GM23248 (cell line): ENCODE measurements at regions not wholly inside any gene's neighbourhood (a gene's known extent, or its start where the extent isn't known, plus 50 kb on each side); places are given as distances from the start of the nearest gene placed in this dataset.
A peak's percentile ranks its signal among the peaks of the same experiment; 100 is the strongest.

ENCODE experiments used
- DNase-seq: peaks from one replicate; pipeline ENCODE4 v3.0.0-alpha.2; 2015
- H2AFZ ChIP-seq: fragments of 200-600 bp; sonication (generic); 2 replicates; pipeline ENCODE4 v1.6.1; 2016; ENCODE audit warnings: antibody characterized with exemption
- H3F3A ChIP-seq: fragments of 200-600 bp; sonication (generic); 2 replicates; pipeline ENCODE4 v1.6.1; 2016; ENCODE audit warnings: mild to moderate bottlenecking, antibody characterized with exemption, mixed run types; ENCODE audit not compliant: insufficient read depth
- H3K27ac ChIP-seq: fragments of 200-600 bp; sonication (generic); 2 replicates; pipeline ENCODE4 v1.5.1; 2016; ENCODE audit warnings: mild to moderate bottlenecking
- H3K27me3 ChIP-seq: fragments of 200-600 bp; sonication (generic); replicated peaks from 2 replicates; pipeline ENCODE4 v1.6.1; 2016; ENCODE audit warnings: mild to moderate bottlenecking; ENCODE audit not compliant: insufficient read depth
- H3K36me3 ChIP-seq: fragments of 200-600 bp; sonication (generic); 2 replicates; pipeline ENCODE4 v1.6.1; 2016; ENCODE audit warnings: low read depth, mild to moderate bottlenecking
- H3K4me1 ChIP-seq: fragments of 200-600 bp; sonication (generic); 2 replicates; pipeline ENCODE4 v1.6.1; 2016; ENCODE audit warnings: mild to moderate bottlenecking; ENCODE audit not compliant: insufficient read depth
- H3K4me2 ChIP-seq: fragments of 200-600 bp; sonication (generic); one replicate; pipeline ENCODE4 v1.6.1; 2016; ENCODE audit warnings: mild to moderate bottlenecking; ENCODE audit not compliant: unreplicated experiment
- H3K4me3 ChIP-seq: fragments of 200-600 bp; sonication (generic); 2 replicates; pipeline ENCODE4 v1.5.1; 2016; ENCODE audit warnings: mild to moderate bottlenecking
- H3K79me2 ChIP-seq: fragments of 200-600 bp; sonication (generic); 2 replicates; pipeline ENCODE4 v1.6.1; 2016; ENCODE audit warnings: mild to moderate bottlenecking; ENCODE audit not compliant: insufficient read depth
- H3K9ac ChIP-seq: fragments of 200-600 bp; sonication (generic); 2 replicates; pipeline ENCODE4 v1.6.1; 2016; ENCODE audit warnings: mild to moderate bottlenecking
- H3K9me2 ChIP-seq: fragments of 200-600 bp; sonication (generic); 2 replicates; pipeline ENCODE4 v1.6.1; 2016; ENCODE audit warnings: mixed run types, mild to moderate bottlenecking, moderate library complexity; ENCODE audit not compliant: insufficient read depth
- H3K9me3 ChIP-seq: fragments of 200-600 bp; sonication (generic); one replicate; pipeline ENCODE4 v1.6.1; 2017; ENCODE audit warnings: low read depth
- H4K20me1 ChIP-seq: fragments of 200-600 bp; sonication (generic); 2 replicates; pipeline ENCODE4 v1.6.0; 2016; ENCODE audit not compliant: insufficient read depth
- EZH2 ChIP-seq: fragments of 200-600 bp; sonication (generic); IDR thresholded peaks from 2 replicates; pipeline ENCODE4 v1.6.1; 2018; ENCODE audit warnings: antibody characterized with exemption, mild to moderate bottlenecking; ENCODE audit not compliant: insufficient read depth, poor library complexity, severe bottlenecking
- EZH2phosphoT487 ChIP-seq: fragments of 200-600 bp; sonication (generic); IDR thresholded peaks from 2 replicates; pipeline ENCODE4 v1.6.1; 2018; ENCODE audit warnings: antibody characterized with exemption, moderate library complexity, mild to moderate bottlenecking, low read depth; ENCODE audit not compliant: insufficient read depth
- WGBS, 2 experiments: methylation state at CpG; one replicate each; pipeline ENCODE4 v1.1.6; 2015 to 2017; ENCODE audit warnings: low lambda C conversion rate in 2 of 2, low coverage in 1 of 2; ENCODE audit errors: missing lambda C conversion rate in 2 of 2; 5-methylcytosine and 5-hydroxymethylcytosine counted together
- in situ Hi-C: fragments of 300-500 bp; cut with MboI; formaldehyde crosslinking; loops from 2 replicates; pipeline ENCODE4 v1.15.0; 2020

- no peaks in the 10 kb centered on the region for H3K27me3 ChIP-seq
- no peaks in the 10 kb centered on the region for H3K9me2 ChIP-seq
- no peak overlapping the region for H3K4me3 ChIP-seq
- H3K36me3 ChIP-seq: no peaks in the 10 kb centered on the region
- no peak overlapping the region for H3K9ac ChIP-seq
- H3K27ac ChIP-seq: no peak overlapping the region
- no peaks in the 10 kb centered on the region for H3K4me1 ChIP-seq
- no peak overlapping the region for H2AFZ ChIP-seq
- no peaks in the 10 kb centered on the region for H3K9me3 ChIP-seq
- no peaks in the 10 kb centered on the region for H4K20me1 ChIP-seq
- TF ChIP-seq EZH2: no peak
- no peak for TF ChIP-seq EZH2phosphoT487
- no peaks in the 10 kb centered on the region for H3F3A ChIP-seq
- no peaks in the 10 kb centered on the region for H3K79me2 ChIP-seq
- H3K4me2 ChIP-seq: no peak overlapping the region
- in situ Hi-C loops: no loop called here
- WGBS, 2 experiments: 11 to 18% methylated on average over 2 of the region's 2 CpGs
- DNase-seq: no peak
These were observed 133.8 kb downstream of the JRKL start for GRCh38 chr11:96523656-96524055.

- Histone ChIP-seq H3K27me3 (no peaks in the 10 kb centered on the region), H3K27ac (no peak overlapping the region), H3K4me2 (no peak overlapping the region), H3F3A (no peaks in the 10 kb centered on the region), H3K9me2 (no peaks in the 10 kb centered on the region), H3K36me3 (no peaks in the 10 kb centered on the region), H3K4me3 (no peak overlapping the region), H3K9me3 (no peaks in the 10 kb centered on the region), H4K20me1 (no peaks in the 10 kb centered on the region), H3K79me2 (no peaks in the 10 kb centered on the region), H3K4me1 (no peaks in the 10 kb centered on the region), H2AFZ (no peak overlapping the region), H3K9ac (no peak overlapping the region)
- DNase-seq: peak; percentile 1
- 27% methylated on average over 1 of the region's 1 CpG for WGBS, 2 experiments
- no peak for TF ChIP-seq EZH2
- no peak for TF ChIP-seq EZH2phosphoT487
- in situ Hi-C loops: no loop called here
These were observed 134.7 kb downstream of the JRKL start for GRCh38 chr11:96524475-96524874.

DNA sequence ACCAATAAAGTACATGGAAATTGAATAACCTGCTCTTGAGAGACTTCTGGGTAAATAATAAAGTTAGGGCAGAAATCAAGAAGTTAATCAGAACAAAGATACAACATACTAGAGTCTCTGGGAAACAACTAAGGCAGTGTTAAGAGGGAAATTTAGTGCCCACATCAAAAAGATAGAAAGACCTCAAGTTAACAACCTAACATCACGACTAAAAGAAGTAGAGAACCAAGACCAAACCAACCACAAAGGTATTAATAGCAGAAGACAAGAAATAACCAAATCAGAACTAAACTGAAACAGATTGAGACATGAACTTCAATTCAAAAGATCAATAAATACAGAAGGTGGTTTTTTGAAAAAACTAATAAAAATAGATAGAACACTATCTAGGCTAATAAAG is 140.7 kb downstream of the JRKL start:
- no peak for DNase-seq
- Histone ChIP-seq H3K4me3 (no peak overlapping the region), H3K36me3 (no peaks in the 10 kb centered on the region), H3F3A (no peaks in the 10 kb centered on the region), H2AFZ (no peak overlapping the region), H3K9me3 (no peaks in the 10 kb centered on the region), H3K4me2 (no peak overlapping the region), H3K27me3 (no peaks in the 10 kb centered on the region), H3K9me2 (no peaks in the 10 kb centered on the region), H3K27ac (no peak overlapping the region), H3K9ac (no peak overlapping the region), H3K79me2 (no peaks in the 10 kb centered on the region), H3K4me1 (no peaks in the 10 kb centered on the region), H4K20me1 (no peaks in the 10 kb centered on the region)
- TF ChIP-seq EZH2phosphoT487 (no peak), EZH2 (no peak)
- in situ Hi-C loops: no loop called here
- WGBS, 2 experiments: 3 to 5% methylated on average over 1 of the region's 1 CpG

GRCh38 chr11:96538104-96538503 is 148.3 kb downstream of the JRKL start:
- Histone ChIP-seq H3K9ac (no peak overlapping the region), H3K9me3 (no peaks in the 10 kb centered on the region), H4K20me1 (no peaks in the 10 kb centered on the region), H3F3A (no peaks in the 10 kb centered on the region), H3K4me3 (no peak overlapping the region), H3K27me3 (no peaks in the 10 kb centered on the region), H3K9me2 (no peaks in the 10 kb centered on the region), H3K4me2 (no peak overlapping the region), H3K79me2 (no peaks in the 10 kb centered on the region), H2AFZ (no peak overlapping the region), H3K27ac (no peak overlapping the region), H3K4me1 (no peaks in the 10 kb centered on the region), H3K36me3 (no peaks in the 10 kb centered on the region)
- TF ChIP-seq EZH2: no peak
- no peak for TF ChIP-seq EZH2phosphoT487
- DNase-seq: no peak
- 21 to 30% methylated on average over 4 of the region's 4 CpGs for WGBS, 2 experiments
- in situ Hi-C loops: no loop called here

GRCh38 chr11:96538622-96539021 is 148.8 kb downstream of the JRKL start:
- in situ Hi-C loops: no loop called here

More at GRCh38 chr11:96538622-96539021, 148.8 kb downstream of the JRKL start:
- no peak overlapping the region for H2AFZ ChIP-seq
- H3K36me3 ChIP-seq: no peaks in the 10 kb centered on the region
- H3K4me2 ChIP-seq: no peak overlapping the region
- no peaks in the 10 kb centered on the region for H3F3A ChIP-seq
- H3K27ac ChIP-seq: no peak overlapping the region
- no peaks in the 10 kb centered on the region for H3K4me1 ChIP-seq
- H4K20me1 ChIP-seq: no peaks in the 10 kb centered on the region
- H3K79me2 ChIP-seq: no peaks in the 10 kb centered on the region
- H3K4me3 ChIP-seq: no peak overlapping the region
- H3K9ac ChIP-seq: no peak overlapping the region
- no peak for TF ChIP-seq EZH2phosphoT487
- TF ChIP-seq EZH2: no peak
- H3K9me2 ChIP-seq: no peaks in the 10 kb centered on the region
- no peak for DNase-seq
- no peaks in the 10 kb centered on the region for H3K27me3 ChIP-seq
- H3K9me3 ChIP-seq: no peaks in the 10 kb centered on the region
